ENCODE measurements at regions not wholly inside any gene's neighbourhood (a gene's known extent, or its start where the extent isn't known, plus 50 kb on each side); places are given as distances from the start of the nearest gene placed in this dataset.
A peak's percentile ranks its signal among the peaks of the same experiment; 100 is the strongest.

- no peak for DNase-seq
Measured at GRCh38 chr10:9189448-9189847, 1135.0 kb downstream of the GATA3 start.

GRCh38 chr10:9193120-9193519, 1138.6 kb downstream of the GATA3 start:
- DNase-seq: no peak

- DNase-seq: no peak
Measured at GRCh38 chr10:9195385-9195784, 1140.9 kb downstream of the GATA3 start.

- no peak for DNase-seq
Measured at GRCh38 chr10:9198611-9199010, 1144.1 kb downstream of the GATA3 start.

GRCh38 chr10:9205558-9205957, 1151.1 kb downstream of the GATA3 start:
- DNase-seq: no peak

- peak; percentile 58 to 79 for DNase-seq
Measured at GRCh38 chr10:9209105-9209798, 1154.8 kb downstream of the GATA3 start.

GRCh38 chr10:9211228-9211627, 1156.7 kb downstream of the GATA3 start:
- DNase-seq: no peak

GRCh38 chr10:9214618-9215017, 1160.1 kb downstream of the GATA3 start:
- no peak for DNase-seq

GRCh38 chr10:9215121-9215520, 1160.6 kb downstream of the GATA3 start:
- no peak for DNase-seq

- no peak for DNase-seq
Measured at GRCh38 chr10:9219860-9220259, 1165.4 kb downstream of the GATA3 start.

GRCh38 chr10:9222917-9223316, 1168.4 kb downstream of the GATA3 start:
- no peak for DNase-seq

- DNase-seq: no peak
Measured at GRCh38 chr10:9227679-9228365, 1173.3 kb downstream of the GATA3 start.

- DNase-seq: no peak
Measured at GRCh38 chr10:9228771-9229170, 1174.3 kb downstream of the GATA3 start.

- DNase-seq: peak in 1 of 2 donors; percentile 1
Measured at GRCh38 chr10:9229702-9230244, 1175.3 kb downstream of the GATA3 start.

GRCh38 chr10:9230625-9231024, 1176.1 kb downstream of the GATA3 start:
- no peak for DNase-seq

- no peak for DNase-seq
Measured at GRCh38 chr10:9234191-9234590, 1179.7 kb downstream of the GATA3 start.

- DNase-seq: no peak
Measured at GRCh38 chr10:9238041-9238440, 1183.6 kb downstream of the GATA3 start.

- DNase-seq: no peak
Measured at GRCh38 chr10:9239298-9239697, 1184.8 kb downstream of the GATA3 start.

- no peak for DNase-seq
Measured at GRCh38 chr10:9243941-9244411, 1189.5 kb downstream of the GATA3 start.

GRCh38 chr10:9244864-9245263, 1190.4 kb downstream of the GATA3 start:
- no peak for DNase-seq

GRCh38 chr10:9253121-9253520, 1198.6 kb downstream of the GATA3 start:
- DNase-seq: no peak

GRCh38 chr10:9254353-9254752, 1199.9 kb downstream of the GATA3 start:
- DNase-seq: no peak

GRCh38 chr10:9260690-9261089, 1206.2 kb downstream of the GATA3 start:
- DNase-seq: no peak

GRCh38 chr10:9262770-9263169, 1208.3 kb downstream of the GATA3 start:
- no peak for DNase-seq

All from activated CD4-positive, alpha-beta T cell treated with anti-CD3 and anti-CD28 coated beads for 4 hours (primary cell).